ENCODE measurements at regions not wholly inside any gene's neighbourhood (a gene's known extent, or its start where the extent isn't known, plus 50 kb on each side); places are given as distances from the start of the nearest gene placed in this dataset.

- no peak for FAIRE-seq
- Histone ChIP-seq H3K4me2 (ENCODE audit: low read depth, low read length) (no peak overlapping the region), H3K4me1 (ENCODE audit: insufficient read depth, low read length) (no peaks in the 10 kb centered on the region), H3K9ac (ENCODE audit: insufficient read depth, low read depth, low read length) (no peak overlapping the region), H3K4me3 (replicated peaks in 1 of 3; ENCODE audit: insufficient read depth in 1 of 3, low read depth in 2 of 3, low read length in 3 of 3) (no peak overlapping the region), H3K9me3 (ENCODE audit: low read length) (no peaks in the 10 kb centered on the region), H3K27me3 (ENCODE audit: control insufficient read depth in 1 of 2, insufficient read depth in 2 of 2, low read length in 2 of 2) (0 out of 5 replicates have a peak, but pooled peaks cover 0 to 5% of the 10 kb centered on the region in 2 experiments), H3K79me2 (ENCODE audit: insufficient read depth, low read length) (no peaks in the 10 kb centered on the region), H4K20me1 (ENCODE audit: insufficient read depth, low read length) (no peaks in the 10 kb centered on the region), H3K27ac (ENCODE audit: extremely low read length, insufficient read depth, low read length) (no peak overlapping the region), H2AFZ (ENCODE audit: low read length) (no peak overlapping the region), H3K36me3 (replicated peaks in 1 of 2; ENCODE audit: control insufficient read depth in 1 of 2, insufficient read depth in 2 of 2, low read length in 2 of 2) (no peaks in the 10 kb centered on the region)
- in situ Hi-C loops (cut with HindIII; ENCODE audit: extremely low pct_ligation_motif_present, low pct_unique_long_range_greater_than_20kb) (no loop called here), intact Hi-C loops (cut with micrococcal nuclease; ENCODE audit: unreplicated experiment) (no loop called here)
- DNase-seq (ENCODE audit: low spot score) = no peak
- 56% methylated on average over 8 of the region's 8 CpGs for WGBS (ENCODE audit: low lambda C conversion rate)
- ChIA-PET POLR2A (no interaction called here), CTCF (ENCODE audit: low intra/inter-chr PET ratio, low total read pairs) (no interaction called here)
- BruUV-seq (replicated peaks) = no TSS peak
- no peak for TF ChIP-seq CEBPB (IDR thresholded peaks at IDR 0.05; ENCODE audit: borderline replicate concordance, low read depth, low read length)
- no peak for TF ChIP-seq ZSCAN31 (CRISPR knock-in tag; IDR thresholded peaks at IDR 0.05; ENCODE audit: low read depth)
- no peak for TF ChIP-seq ZNF709 (CRISPR knock-in tag; IDR thresholded peaks at IDR 0.05)
- no peak for TF ChIP-seq PRDM15 (CRISPR knock-in tag; IDR thresholded peaks at IDR 0.05)
- TF ChIP-seq HIVEP1 (CRISPR knock-in tag; IDR thresholded peaks at IDR 0.05) = no peak
- TF ChIP-seq TSC22D2 (CRISPR knock-in tag; IDR thresholded peaks at IDR 0.05; ENCODE audit: borderline replicate concordance) = no peak
- ATAC-seq = no peak
These were observed 89.4 kb downstream of the EDEM1 start for GRCh38 chr3:5276934-5277333.
